ENCODE measurements at regions not wholly inside any gene's neighbourhood (a gene's known extent, or its start where the extent isn't known, plus 50 kb on each side); places are given as distances from the start of the nearest gene placed in this dataset.

GRCh38 chr6:148166339-148166968 is 176.2 kb upstream of the SASH1 start:
- Histone ChIP-seq H3K27me3 (ENCODE audit: insufficient read depth, low read length) (no peaks in the 10 kb centered on the region; the same call in 1 of the 2 replicates), H3K4me3 (ENCODE audit: low read depth, low read length) (no peak overlapping the region), H3K36me3 (ENCODE audit: insufficient read depth, low read length) (no peaks in the 10 kb centered on the region), H3K79me2 (ENCODE audit: control insufficient read depth, insufficient read depth, low read length, unreplicated experiment) (no peaks in the 10 kb centered on the region), H3K27ac (ENCODE audit: low read depth, low read length) (no peak overlapping the region), H3K4me1 (ENCODE audit: control insufficient read depth, insufficient read depth, low read length, unreplicated experiment) (no peaks in the 10 kb centered on the region), H2AFZ (ENCODE audit: low read length, unreplicated experiment) (no peak overlapping the region)

- Histone ChIP-seq H3K27me3 (ENCODE audit: insufficient read depth, low read length) (no peaks in the 10 kb centered on the region; the same call in 1 of the 2 replicates), H3K79me2 (ENCODE audit: control insufficient read depth, insufficient read depth, low read length, unreplicated experiment) (no peaks in the 10 kb centered on the region), H2AFZ (ENCODE audit: low read length, unreplicated experiment) (no peak overlapping the region), H3K27ac (ENCODE audit: low read depth, low read length) (no peak overlapping the region), H3K4me3 (ENCODE audit: low read depth, low read length) (no peak overlapping the region), H3K4me1 (ENCODE audit: control insufficient read depth, insufficient read depth, low read length, unreplicated experiment) (no peaks in the 10 kb centered on the region), H3K36me3 (ENCODE audit: insufficient read depth, low read length) (no peaks in the 10 kb centered on the region)
Observed at GRCh38 chr6:148169706-148170105, 172.9 kb upstream of the SASH1 start.

GRCh38 chr6:148170286-148170685 is 172.4 kb upstream of the SASH1 start:
- no peak overlapping the region for H3K27ac ChIP-seq (ENCODE audit: low read depth, low read length)
- no peak overlapping the region for H3K4me3 ChIP-seq (ENCODE audit: low read depth, low read length)
- no peaks in the 10 kb centered on the region for H3K36me3 ChIP-seq (ENCODE audit: insufficient read depth, low read length)
- no peaks in the 10 kb centered on the region; the same call in 1 of the 2 replicates for H3K27me3 ChIP-seq (ENCODE audit: insufficient read depth, low read length)
- H3K4me1 ChIP-seq (ENCODE audit: control insufficient read depth, insufficient read depth, low read length, unreplicated experiment): no peaks in the 10 kb centered on the region
- H3K79me2 ChIP-seq (ENCODE audit: control insufficient read depth, insufficient read depth, low read length, unreplicated experiment): no peaks in the 10 kb centered on the region
- no peak overlapping the region for H2AFZ ChIP-seq (ENCODE audit: low read length, unreplicated experiment)

GRCh38 chr6:148173548-148173947 is 169.1 kb upstream of the SASH1 start:
- no peaks in the 10 kb centered on the region; the same call in 1 of the 2 replicates for H3K27me3 ChIP-seq (ENCODE audit: insufficient read depth, low read length)
- H3K4me1 ChIP-seq (ENCODE audit: control insufficient read depth, insufficient read depth, low read length, unreplicated experiment): no peaks in the 10 kb centered on the region
- H2AFZ ChIP-seq (ENCODE audit: low read length, unreplicated experiment): no peak overlapping the region
- H3K36me3 ChIP-seq (ENCODE audit: insufficient read depth, low read length): no peaks in the 10 kb centered on the region
- H3K79me2 ChIP-seq (ENCODE audit: control insufficient read depth, insufficient read depth, low read length, unreplicated experiment): no peaks in the 10 kb centered on the region
- no peak overlapping the region for H3K4me3 ChIP-seq (ENCODE audit: low read depth, low read length)
- no peak overlapping the region for H3K27ac ChIP-seq (ENCODE audit: low read depth, low read length)

GRCh38 chr6:148175550-148176188 is 167.0 kb upstream of the SASH1 start:
- Histone ChIP-seq H3K4me1 (ENCODE audit: control insufficient read depth, insufficient read depth, low read length, unreplicated experiment) (no peaks in the 10 kb centered on the region), H3K36me3 (ENCODE audit: insufficient read depth, low read length) (no peaks in the 10 kb centered on the region), H3K27me3 (ENCODE audit: insufficient read depth, low read length) (no peaks in the 10 kb centered on the region), H3K79me2 (ENCODE audit: control insufficient read depth, insufficient read depth, low read length, unreplicated experiment) (no peaks in the 10 kb centered on the region), H3K4me3 (ENCODE audit: low read depth, low read length) (no peak overlapping the region), H2AFZ (ENCODE audit: low read length, unreplicated experiment) (no peak overlapping the region), H3K27ac (ENCODE audit: low read depth, low read length) (no peak overlapping the region)

- Histone ChIP-seq H3K79me2 (ENCODE audit: control insufficient read depth, insufficient read depth, low read length, unreplicated experiment) (no peaks in the 10 kb centered on the region), H2AFZ (ENCODE audit: low read length, unreplicated experiment) (no peak overlapping the region), H3K27ac (ENCODE audit: low read depth, low read length) (no peak overlapping the region), H3K4me3 (ENCODE audit: low read depth, low read length) (no peak overlapping the region), H3K27me3 (ENCODE audit: insufficient read depth, low read length) (no peaks in the 10 kb centered on the region), H3K4me1 (ENCODE audit: control insufficient read depth, insufficient read depth, low read length, unreplicated experiment) (no peaks in the 10 kb centered on the region), H3K36me3 (ENCODE audit: insufficient read depth, low read length) (no peaks in the 10 kb centered on the region)
Observed at GRCh38 chr6:148177589-148178233, 164.9 kb upstream of the SASH1 start.

GRCh38 chr6:148179786-148180185 is 162.9 kb upstream of the SASH1 start:
- no peak overlapping the region for H2AFZ ChIP-seq (ENCODE audit: low read length, unreplicated experiment)
- no peak overlapping the region for H3K27ac ChIP-seq (ENCODE audit: low read depth, low read length)
- H3K4me1 ChIP-seq (ENCODE audit: control insufficient read depth, insufficient read depth, low read length, unreplicated experiment): no peaks in the 10 kb centered on the region
- H3K79me2 ChIP-seq (ENCODE audit: control insufficient read depth, insufficient read depth, low read length, unreplicated experiment): no peaks in the 10 kb centered on the region
- no peak overlapping the region for H3K4me3 ChIP-seq (ENCODE audit: low read depth, low read length)
- no peaks in the 10 kb centered on the region for H3K27me3 ChIP-seq (ENCODE audit: insufficient read depth, low read length)
- H3K36me3 ChIP-seq (ENCODE audit: insufficient read depth, low read length): no peaks in the 10 kb centered on the region

- Histone ChIP-seq H3K36me3 (ENCODE audit: insufficient read depth, low read length) (no peaks in the 10 kb centered on the region), H3K27ac (ENCODE audit: low read depth, low read length) (no peak overlapping the region), H3K4me1 (ENCODE audit: control insufficient read depth, insufficient read depth, low read length, unreplicated experiment) (no peaks in the 10 kb centered on the region), H3K4me3 (ENCODE audit: low read depth, low read length) (no peak overlapping the region), H3K79me2 (ENCODE audit: control insufficient read depth, insufficient read depth, low read length, unreplicated experiment) (no peaks in the 10 kb centered on the region), H3K27me3 (ENCODE audit: insufficient read depth, low read length) (no peaks in the 10 kb centered on the region), H2AFZ (ENCODE audit: low read length, unreplicated experiment) (no peak overlapping the region)
Observed at GRCh38 chr6:148182378-148182777, 160.3 kb upstream of the SASH1 start.

- Histone ChIP-seq H3K79me2 (ENCODE audit: control insufficient read depth, insufficient read depth, low read length, unreplicated experiment) (no peaks in the 10 kb centered on the region), H3K36me3 (ENCODE audit: insufficient read depth, low read length) (no peaks in the 10 kb centered on the region), H3K27ac (ENCODE audit: low read depth, low read length) (no peak overlapping the region), H3K4me1 (ENCODE audit: control insufficient read depth, insufficient read depth, low read length, unreplicated experiment) (no peaks in the 10 kb centered on the region), H3K27me3 (ENCODE audit: insufficient read depth, low read length) (no peaks in the 10 kb centered on the region), H3K4me3 (ENCODE audit: low read depth, low read length) (no peak overlapping the region), H2AFZ (ENCODE audit: low read length, unreplicated experiment) (no peak overlapping the region)
Observed at GRCh38 chr6:148183776-148184175, 158.9 kb upstream of the SASH1 start.

GRCh38 chr6:148186916-148187315 is 155.7 kb upstream of the SASH1 start:
- Histone ChIP-seq H3K4me1 (ENCODE audit: control insufficient read depth, insufficient read depth, low read length, unreplicated experiment) (peaks cover 6% of the 10 kb centered on the region), H3K27ac (ENCODE audit: low read depth, low read length) (no peak overlapping the region), H3K36me3 (ENCODE audit: insufficient read depth, low read length) (no peaks in the 10 kb centered on the region), H3K79me2 (ENCODE audit: control insufficient read depth, insufficient read depth, low read length, unreplicated experiment) (no peaks in the 10 kb centered on the region), H3K4me3 (ENCODE audit: low read depth, low read length) (no peak overlapping the region), H3K27me3 (ENCODE audit: insufficient read depth, low read length) (no peaks in the 10 kb centered on the region), H2AFZ (ENCODE audit: low read length, unreplicated experiment) (no peak overlapping the region)

- Histone ChIP-seq H3K79me2 (ENCODE audit: control insufficient read depth, insufficient read depth, low read length, unreplicated experiment) (no peaks in the 10 kb centered on the region), H2AFZ (ENCODE audit: low read length, unreplicated experiment) (peak overlapping the region; percentile 1), H3K4me1 (ENCODE audit: control insufficient read depth, insufficient read depth, low read length, unreplicated experiment) (peaks cover 17% of the 10 kb centered on the region), H3K4me3 (ENCODE audit: low read depth, low read length) (peak overlapping the region; percentile 50), H3K27ac (ENCODE audit: low read depth, low read length) (peak overlapping the region; percentile 81), H3K36me3 (ENCODE audit: insufficient read depth, low read length) (no peaks in the 10 kb centered on the region), H3K27me3 (ENCODE audit: insufficient read depth, low read length) (peaks cover under 1% of the 10 kb centered on the region; the same call in 1 of the 2 replicates)
Observed at GRCh38 chr6:148192310-148192709, 150.3 kb upstream of the SASH1 start.

All from ACC112 (cell line).